AG09309 (cell line): ENCODE measurements at regions not wholly inside any gene's neighbourhood (a gene's known extent, or its start where the extent isn't known, plus 50 kb on each side); places are given as distances from the start of the nearest gene placed in this dataset.
"Not testable (repeated sequence)": the region's sequence is repeated elsewhere in the genome, so short reads cannot be mapped to it uniquely, and the experiment has no call there.

Source experiments
- DNase-seq: peaks from one replicate; pipeline ENCODE4 v3.0.0-alpha.2; 2010; ENCODE audit warnings: low read depth
- H3K4me3 ChIP-seq: 2 replicates; pipeline ENCODE4 v1.5.1; 2011; ENCODE audit warnings: mild to moderate bottlenecking, low read depth, low read length, moderate library complexity; ENCODE audit not compliant: control insufficient read depth
- TF ChIP-seq, protein P1 (sequence below): IDR thresholded peaks from 2 replicates; pipeline ENCODE4 v1.5.1; 2011; ENCODE audit warnings: mild to moderate bottlenecking, low read depth, low read length, inconsistent platforms; ENCODE audit not compliant: insufficient read depth, control insufficient read depth; ENCODE audit errors: missing control alignments

DNA sequence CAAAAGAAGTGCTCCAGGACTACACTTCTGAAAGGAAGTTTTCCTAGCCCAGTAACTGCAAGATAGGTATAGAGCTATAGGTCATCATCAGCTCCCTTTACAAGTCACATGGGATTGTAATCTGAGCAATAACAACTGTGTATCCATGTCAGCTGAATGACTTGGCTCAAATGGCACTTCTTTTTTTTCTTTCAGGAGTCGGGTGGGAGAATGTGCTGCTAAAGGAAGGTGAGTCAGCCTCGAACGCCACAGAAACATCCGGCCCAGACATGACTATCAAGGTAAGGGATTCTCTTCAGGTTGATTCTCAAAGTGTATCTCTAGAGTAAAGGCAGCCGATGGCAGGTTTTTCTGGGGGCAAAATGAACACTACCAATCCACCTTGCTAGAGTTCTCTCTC, 192.2 kb downstream of the C9orf152 start:
- H3K4me3 ChIP-seq = no peak overlapping the region
- TF ChIP-seq, protein P1, sequence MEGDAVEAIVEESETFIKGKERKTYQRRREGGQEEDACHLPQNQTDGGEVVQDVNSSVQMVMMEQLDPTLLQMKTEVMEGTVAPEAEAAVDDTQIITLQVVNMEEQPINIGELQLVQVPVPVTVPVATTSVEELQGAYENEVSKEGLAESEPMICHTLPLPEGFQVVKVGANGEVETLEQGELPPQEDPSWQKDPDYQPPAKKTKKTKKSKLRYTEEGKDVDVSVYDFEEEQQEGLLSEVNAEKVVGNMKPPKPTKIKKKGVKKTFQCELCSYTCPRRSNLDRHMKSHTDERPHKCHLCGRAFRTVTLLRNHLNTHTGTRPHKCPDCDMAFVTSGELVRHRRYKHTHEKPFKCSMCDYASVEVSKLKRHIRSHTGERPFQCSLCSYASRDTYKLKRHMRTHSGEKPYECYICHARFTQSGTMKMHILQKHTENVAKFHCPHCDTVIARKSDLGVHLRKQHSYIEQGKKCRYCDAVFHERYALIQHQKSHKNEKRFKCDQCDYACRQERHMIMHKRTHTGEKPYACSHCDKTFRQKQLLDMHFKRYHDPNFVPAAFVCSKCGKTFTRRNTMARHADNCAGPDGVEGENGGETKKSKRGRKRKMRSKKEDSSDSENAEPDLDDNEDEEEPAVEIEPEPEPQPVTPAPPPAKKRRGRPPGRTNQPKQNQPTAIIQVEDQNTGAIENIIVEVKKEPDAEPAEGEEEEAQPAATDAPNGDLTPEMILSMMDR = no peak
- DNase-seq = no peak

DNA sequence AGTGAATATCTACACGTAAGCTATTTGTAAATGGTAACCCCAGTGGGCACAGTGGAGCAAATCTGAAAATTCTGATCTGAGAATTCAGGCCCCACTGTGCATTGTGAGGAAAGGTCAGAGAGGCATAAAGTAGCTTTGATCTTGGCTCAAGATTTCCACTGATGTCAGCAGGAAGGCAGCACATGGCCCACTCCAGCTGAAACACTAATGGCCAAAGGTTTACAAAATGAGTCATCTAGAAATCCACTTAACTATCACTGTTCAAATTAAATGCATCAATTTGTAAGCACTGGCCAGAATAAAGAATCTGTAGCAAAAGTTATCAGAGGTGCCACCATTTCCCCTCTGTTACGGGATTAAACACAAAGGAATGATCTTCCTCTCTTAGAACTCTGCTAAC, 191.6 kb downstream of the C9orf152 start:
- DNase-seq = no peak

DNA sequence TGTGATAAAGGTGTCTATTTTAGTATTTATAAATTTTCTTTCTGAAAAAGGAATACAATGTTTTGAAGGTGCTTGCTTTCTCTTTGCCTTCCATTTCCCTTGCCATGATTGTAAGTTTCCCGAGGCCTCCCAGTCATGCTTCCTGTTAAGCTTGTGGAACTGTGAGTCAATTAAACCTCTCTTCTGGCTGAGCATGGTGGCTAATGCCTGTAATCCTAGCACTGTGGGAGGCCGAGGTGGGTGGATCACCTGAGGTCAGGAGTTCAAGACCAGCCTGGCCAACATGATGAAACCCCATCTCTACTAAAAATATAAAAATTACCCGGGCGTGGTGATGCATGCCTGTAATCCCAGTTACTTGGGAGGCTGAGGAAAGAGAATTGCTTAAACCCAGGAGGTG, 187.7 kb downstream of the C9orf152 start:
- DNase-seq, H3K4me3 ChIP-seq: not testable (repeated sequence)

More for the DNA sequence above, 191.6 kb downstream of the C9orf152 start:
- TF ChIP-seq, protein P1 = no peak
- no peak overlapping the region for H3K4me3 ChIP-seq

DNA sequence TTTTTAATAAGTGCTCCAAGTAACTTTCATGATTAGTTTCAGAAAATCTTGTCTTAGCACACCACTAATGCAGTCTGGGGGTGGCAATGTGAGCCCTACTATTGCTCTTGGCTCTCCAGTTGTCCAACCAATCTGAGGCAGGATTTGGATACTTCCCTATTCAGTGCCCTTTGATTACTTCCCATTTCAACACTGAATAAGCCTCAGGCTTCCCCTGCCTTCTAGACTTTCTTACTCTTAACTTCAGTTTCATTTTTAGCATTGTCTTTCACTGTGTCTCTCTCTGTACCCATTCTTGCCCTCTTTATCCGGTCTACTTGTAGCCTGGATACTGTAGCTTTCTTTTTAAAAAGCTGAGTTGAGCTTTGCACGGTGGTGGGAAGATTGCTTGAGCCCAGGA, 186.1 kb downstream of the C9orf152 start:
- no peak for DNase-seq
- TF ChIP-seq, protein P1 = no peak
- no peak overlapping the region for H3K4me3 ChIP-seq

DNA sequence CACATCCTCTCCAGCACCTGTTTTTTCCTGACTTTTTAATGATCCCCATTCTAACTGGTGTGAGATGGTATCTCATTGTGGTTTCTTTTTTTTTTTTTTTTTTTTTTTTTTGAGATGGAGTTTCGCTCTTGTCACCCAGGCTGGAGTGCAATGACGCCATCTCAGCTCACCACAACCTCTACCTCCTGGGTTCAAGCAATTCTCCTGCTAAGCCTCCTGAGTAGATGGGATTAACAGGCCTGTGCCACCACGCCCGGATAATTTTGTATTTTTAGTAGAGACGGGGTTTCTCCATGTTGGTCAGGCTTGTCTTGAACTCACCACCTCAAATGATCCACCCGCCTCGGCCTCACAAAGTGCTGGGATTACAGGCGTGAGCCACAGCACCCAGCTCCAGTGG, 184.7 kb downstream of the C9orf152 start:
- DNase-seq = not testable (repeated sequence)

DNA sequence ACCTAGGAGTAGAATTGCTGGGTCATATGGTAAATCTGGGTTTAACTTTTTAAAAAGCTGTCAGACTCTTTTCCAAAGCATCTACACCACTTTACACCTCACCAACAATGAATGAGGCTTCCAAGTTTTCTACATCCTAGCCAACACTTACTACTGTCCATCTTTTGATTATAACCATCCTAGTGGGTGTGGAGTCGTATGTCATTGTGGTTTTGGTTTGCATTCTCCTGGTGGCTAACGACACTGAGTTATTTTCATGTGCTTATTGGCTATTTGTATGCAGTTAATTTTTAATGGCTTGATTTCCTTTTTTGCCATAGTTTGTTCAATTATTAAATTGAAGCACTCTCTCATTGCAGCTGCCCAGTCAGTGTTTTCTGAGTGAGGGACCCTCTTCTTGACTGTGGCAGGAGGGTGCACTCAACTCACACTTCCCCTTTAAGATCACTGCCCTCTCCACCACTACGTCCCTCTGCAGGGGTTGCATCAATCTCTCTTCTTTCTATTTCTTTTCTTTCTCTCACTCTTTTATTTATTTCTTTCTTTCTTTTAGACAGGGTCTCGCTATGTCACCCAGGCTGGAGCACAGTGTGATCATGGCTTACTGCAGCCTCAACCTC, 182.3 kb downstream of the C9orf152 start:
- no peak for DNase-seq
- TF ChIP-seq, protein P1 = no peak
- H3K4me3 ChIP-seq = no peak overlapping the region

More for the DNA sequence above, 184.7 kb downstream of the C9orf152 start:
- not testable (repeated sequence) for H3K4me3 ChIP-seq

DNA sequence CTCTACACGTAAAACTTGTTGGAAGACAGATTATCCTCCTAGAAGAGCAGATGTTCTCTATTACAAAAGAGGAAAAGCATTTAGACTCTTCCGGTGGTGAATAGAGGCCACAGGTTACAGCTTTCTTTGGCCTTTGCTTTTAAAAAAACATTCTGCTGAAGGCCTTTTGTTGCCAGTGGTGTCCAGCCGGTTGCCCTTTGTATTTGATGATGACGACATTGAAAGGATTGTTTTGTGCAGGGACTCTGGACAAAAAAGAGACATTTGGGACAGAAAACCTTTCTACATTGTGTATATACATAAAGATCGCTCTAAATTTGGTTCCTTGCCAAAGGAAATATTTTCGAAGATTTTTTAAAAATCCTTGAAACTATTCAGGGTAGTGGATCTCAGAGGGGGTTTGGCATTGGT, 180.3 kb downstream of the C9orf152 start:
- no peak for DNase-seq
- TF ChIP-seq, protein P1 = no peak

DNA sequence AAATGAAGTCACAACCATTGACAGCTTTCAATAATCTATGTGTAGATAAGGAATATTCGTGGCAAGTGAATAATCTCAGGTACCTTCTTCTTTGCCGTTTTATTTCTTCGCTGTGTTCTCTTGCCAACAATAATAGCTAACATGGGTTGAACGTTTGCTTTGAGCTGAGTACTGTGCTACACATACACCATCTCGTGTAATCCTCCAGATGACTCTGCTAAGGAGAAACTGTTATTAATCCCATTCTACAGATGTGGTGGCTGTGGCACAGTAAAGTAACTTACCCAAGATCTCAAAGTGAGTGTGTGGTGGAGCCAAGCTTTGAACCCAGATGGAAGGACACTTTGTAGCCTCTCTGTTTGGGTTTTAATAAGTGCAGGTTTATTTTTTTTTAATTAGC, 179.7 kb downstream of the C9orf152 start:
- no peak for DNase-seq

More for the DNA sequence above, 180.3 kb downstream of the C9orf152 start:
- H3K4me3 ChIP-seq = no peak overlapping the region

More for the DNA sequence above, 179.7 kb downstream of the C9orf152 start:
- TF ChIP-seq, protein P1 = no peak
- H3K4me3 ChIP-seq = no peak overlapping the region
